OCI-LY7 (cell line): ENCODE measurements at regions not wholly inside any gene's neighbourhood (a gene's known extent, or its start where the extent isn't known, plus 50 kb on each side); places are given as distances from the start of the nearest gene placed in this dataset.

Source experiments
- BruUV-seq: library from RNA; stranded (reverse); fragments of 400-500 nt; replicated peaks from 2 replicates; lab custom pipeline; 2021; lab: Mats Ljungman, UMichigan
- CTCF ChIA-PET: fragments of 300-600 bp; sonication (Branson Sonifier 250); formaldehyde crosslinking; loops from one replicate; lab custom pipeline; 2022; ENCODE audit warnings: antibody characterized with exemption; ENCODE audit not compliant: unreplicated experiment; lab: Charles Lee
- POLR2A ChIA-PET: fragments of 300-600 bp; sonication (Branson Sonifier 250); formaldehyde crosslinking; loops from one replicate; lab custom pipeline; 2022; ENCODE audit warnings: antibody characterized with exemption; lab: Charles Lee
- DNase-seq: peaks from one replicate; pipeline ENCODE4 v3.0.0-alpha.2; 2015; ENCODE audit warnings: low spot score
- H2AFZ ChIP-seq: fragments of 200-600 bp; sonication (generic), shearing (Covaris generic); 2 replicates; pipeline ENCODE4 v1.6.1; 2014; ENCODE audit warnings: mild to moderate bottlenecking, antibody characterized with exemption, low read length, moderate library complexity
- H3K27ac ChIP-seq: fragments of 200-600 bp; sonication (generic); 2 replicates; pipeline ENCODE4 v1.5.1; 2014; ENCODE audit warnings: mixed run types, low read depth, mild to moderate bottlenecking, moderate library complexity, low read length, inconsistent platforms; ENCODE audit not compliant: poor library complexity, severe bottlenecking
- H3K36me3 ChIP-seq: fragments of 200-600 bp; sonication (generic); 2 replicates; pipeline ENCODE4 v1.6.1; 2014; ENCODE audit warnings: mild to moderate bottlenecking, antibody characterized with exemption, low read length, moderate library complexity, mixed read lengths; ENCODE audit not compliant: insufficient read depth
- H3K4me1 ChIP-seq: fragments of 200-600 bp; sonication (generic); 2 replicates; pipeline ENCODE4 v1.5.1; 2014; ENCODE audit warnings: mild to moderate bottlenecking, low read length; ENCODE audit not compliant: insufficient read depth, poor library complexity, severe bottlenecking
- H3K4me2 ChIP-seq: fragments of 200-600 bp; sonication (generic); 2 replicates; pipeline ENCODE4 v1.6.1; 2014; ENCODE audit warnings: mild to moderate bottlenecking, low read length
- H3K4me3 ChIP-seq: fragments of 200-600 bp; sonication (generic); 2 replicates; pipeline ENCODE4 v1.5.1; 2014; ENCODE audit warnings: mild to moderate bottlenecking, low read depth, low read length; ENCODE audit not compliant: poor library complexity, severe bottlenecking
- H3K79me2 ChIP-seq: fragments of 200-600 bp; sonication (generic); 2 replicates; pipeline ENCODE4 v1.6.1; 2016; ENCODE audit warnings: low read depth, mild to moderate bottlenecking, low read length, moderate library complexity, mixed read lengths; ENCODE audit not compliant: insufficient read depth
- H3K9me2 ChIP-seq: fragments of 200-600 bp; sonication (generic); 2 replicates; pipeline ENCODE4 v1.6.1; 2016; ENCODE audit warnings: mild to moderate bottlenecking, low read length, mixed read lengths; ENCODE audit not compliant: insufficient read depth
- H3K9me3 ChIP-seq: fragments of 200-600 bp; sonication (generic); 2 replicates; pipeline ENCODE4 v1.6.1; 2014; ENCODE audit warnings: mild to moderate bottlenecking, mixed run types, low read length, mixed read lengths
- H4K20me1 ChIP-seq: fragments of 200-600 bp; sonication (generic); 2 replicates; pipeline ENCODE4 v1.6.1; 2014; ENCODE audit warnings: mild to moderate bottlenecking, antibody characterized with exemption, low read length, moderate library complexity, mixed read lengths; ENCODE audit not compliant: insufficient read depth
- EZH2phosphoT487 ChIP-seq: fragments of 200-600 bp; sonication (generic); IDR thresholded peaks from 2 replicates; pipeline ENCODE4 v1.6.1; 2018; ENCODE audit warnings: low read depth, borderline replicate concordance, mild to moderate bottlenecking, mixed run types, antibody characterized with exemption, low read length, moderate library complexity, mixed read lengths
- intact Hi-C: fragments of 100-400 bp; cut with micrococcal nuclease; formaldehyde crosslinking; loops from one replicate; pipeline ENCODE4 v1.10.0; 2022; ENCODE audit not compliant: unreplicated experiment
- TF ChIP-seq, protein P1 (sequence below): fragments of 200-600 bp; sonication (generic); conservative IDR thresholded peaks from 2 replicates; pipeline ENCODE4 v1.5.1; 2014; ENCODE audit warnings: mild to moderate bottlenecking, antibody characterized with exemption, low read length, moderate library complexity, mixed read lengths

DNA sequence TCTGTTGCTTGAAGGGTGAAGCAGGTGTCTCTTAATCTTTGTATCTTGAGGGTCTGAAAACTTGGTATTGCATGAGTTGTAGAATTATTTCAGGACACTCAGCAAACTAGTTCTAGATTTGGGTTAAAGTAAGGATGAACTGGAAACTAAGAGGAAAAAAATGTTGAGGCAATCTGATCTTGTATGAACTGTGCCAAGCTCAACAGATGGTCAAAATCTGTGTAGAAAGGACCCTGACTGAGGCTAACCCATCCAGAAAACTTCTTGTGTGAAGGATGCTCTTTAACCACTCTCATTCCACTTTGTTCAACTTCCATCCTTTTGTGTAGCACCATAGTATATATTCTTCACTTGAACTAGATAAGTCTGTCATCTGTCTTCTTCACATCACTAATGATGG is 861.7 kb downstream of the SLC4A3 start:
- intact Hi-C loops = no loop called here
- no peak for DNase-seq
- Histone ChIP-seq H3K9me3 (no peaks in the 10 kb centered on the region), H3K79me2 (no peaks in the 10 kb centered on the region), H3K4me2 (no peak overlapping the region), H3K36me3 (no peaks in the 10 kb centered on the region), H3K4me3 (no peak overlapping the region), H4K20me1 (no peaks in the 10 kb centered on the region), H3K27ac (no peak overlapping the region), H2AFZ (no peak overlapping the region), H3K9me2 (no peaks in the 10 kb centered on the region), H3K4me1 (no peaks in the 10 kb centered on the region)
- no TSS peak for BruUV-seq
- ChIA-PET CTCF (no interaction called here), POLR2A (no interaction called here)
- TF ChIP-seq, protein P1, sequence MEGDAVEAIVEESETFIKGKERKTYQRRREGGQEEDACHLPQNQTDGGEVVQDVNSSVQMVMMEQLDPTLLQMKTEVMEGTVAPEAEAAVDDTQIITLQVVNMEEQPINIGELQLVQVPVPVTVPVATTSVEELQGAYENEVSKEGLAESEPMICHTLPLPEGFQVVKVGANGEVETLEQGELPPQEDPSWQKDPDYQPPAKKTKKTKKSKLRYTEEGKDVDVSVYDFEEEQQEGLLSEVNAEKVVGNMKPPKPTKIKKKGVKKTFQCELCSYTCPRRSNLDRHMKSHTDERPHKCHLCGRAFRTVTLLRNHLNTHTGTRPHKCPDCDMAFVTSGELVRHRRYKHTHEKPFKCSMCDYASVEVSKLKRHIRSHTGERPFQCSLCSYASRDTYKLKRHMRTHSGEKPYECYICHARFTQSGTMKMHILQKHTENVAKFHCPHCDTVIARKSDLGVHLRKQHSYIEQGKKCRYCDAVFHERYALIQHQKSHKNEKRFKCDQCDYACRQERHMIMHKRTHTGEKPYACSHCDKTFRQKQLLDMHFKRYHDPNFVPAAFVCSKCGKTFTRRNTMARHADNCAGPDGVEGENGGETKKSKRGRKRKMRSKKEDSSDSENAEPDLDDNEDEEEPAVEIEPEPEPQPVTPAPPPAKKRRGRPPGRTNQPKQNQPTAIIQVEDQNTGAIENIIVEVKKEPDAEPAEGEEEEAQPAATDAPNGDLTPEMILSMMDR = no peak
- TF ChIP-seq EZH2phosphoT487 = no peak

DNA sequence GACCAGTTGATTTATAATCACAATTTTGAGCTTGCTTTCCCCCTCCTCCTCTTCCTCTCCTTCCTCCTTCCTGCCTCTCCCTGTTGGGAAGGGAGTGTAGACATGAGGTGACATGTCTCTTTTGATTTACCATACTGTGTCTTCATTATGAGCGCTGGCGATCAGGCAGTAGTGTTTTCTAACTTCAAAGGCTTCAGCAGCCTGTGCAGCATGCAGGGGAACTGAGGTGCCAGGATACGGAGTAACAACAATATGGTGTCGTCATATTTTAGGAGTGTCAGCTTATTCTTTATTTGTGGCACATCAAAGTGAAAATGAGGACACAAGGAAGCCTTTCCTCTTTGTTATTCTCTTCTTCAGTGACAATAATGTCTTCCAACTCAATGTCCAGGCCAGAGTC is 864.2 kb downstream of the SLC4A3 start:
- no TSS peak for BruUV-seq
- Histone ChIP-seq H2AFZ (no peak overlapping the region), H3K79me2 (no peaks in the 10 kb centered on the region), H3K9me3 (no peaks in the 10 kb centered on the region), H3K36me3 (no peaks in the 10 kb centered on the region), H3K9me2 (no peaks in the 10 kb centered on the region), H3K4me2 (no peak overlapping the region), H4K20me1 (no peaks in the 10 kb centered on the region), H3K27ac (no peak overlapping the region), H3K4me1 (no peaks in the 10 kb centered on the region), H3K4me3 (no peak overlapping the region)
- intact Hi-C loops = no loop called here
- no peak for DNase-seq
- CTCF ChIA-PET = no interaction called here
- TF ChIP-seq, protein P1 = no peak
- no peak for TF ChIP-seq EZH2phosphoT487
- POLR2A ChIA-PET = interaction anchor here (0.8 kb wide), 1 partner anchor 71 kb away, joined by 3 read pairs; no protein-coding TSS in a partner anchor

DNA sequence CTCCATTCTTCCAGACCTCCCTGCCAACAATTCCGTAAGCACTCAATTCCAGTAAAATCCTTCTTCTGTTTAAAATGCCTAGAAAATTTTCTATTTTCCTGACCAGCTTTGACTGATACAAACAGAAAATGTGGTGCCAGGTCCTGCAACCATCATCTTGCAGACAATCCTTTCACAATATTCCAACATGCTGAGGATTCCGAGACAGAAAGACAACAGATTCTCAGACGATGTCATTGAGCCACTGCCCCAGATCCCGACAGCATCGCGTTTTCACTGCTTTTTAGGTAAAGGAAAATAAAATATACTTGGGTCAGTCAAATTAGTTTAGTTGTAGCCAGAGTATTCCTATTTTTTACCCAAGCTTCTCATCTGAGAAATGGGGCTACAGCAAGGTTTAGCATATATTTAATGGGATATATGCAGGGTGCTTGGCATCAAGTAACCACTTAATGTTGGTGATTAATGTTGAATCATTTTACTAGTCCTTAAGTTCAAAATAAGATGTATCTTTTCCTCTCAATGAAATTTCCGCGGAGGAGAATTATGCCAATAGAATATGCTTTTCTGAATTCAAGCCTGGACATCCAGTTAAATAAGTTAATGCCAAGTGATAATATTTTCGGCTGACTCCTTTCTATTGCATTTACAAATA is 866.6 kb downstream of the SLC4A3 start:
- Histone ChIP-seq H3K4me3 (no peak overlapping the region), H3K9me2 (no peaks in the 10 kb centered on the region), H3K4me1 (no peaks in the 10 kb centered on the region), H2AFZ (no peak overlapping the region), H3K27ac (no peak overlapping the region), H3K4me2 (no peak overlapping the region), H3K79me2 (no peaks in the 10 kb centered on the region), H4K20me1 (no peaks in the 10 kb centered on the region), H3K36me3 (no peaks in the 10 kb centered on the region), H3K9me3 (no peaks in the 10 kb centered on the region)
- TF ChIP-seq, protein P1 = no peak
- no peak for TF ChIP-seq EZH2phosphoT487
- BruUV-seq = no TSS peak
- CTCF ChIA-PET = no interaction called here
- POLR2A ChIA-PET = no interaction called here
- intact Hi-C loops = no loop called here
- no peak for DNase-seq
